HFF-Myc (cell line): ENCODE measurements at regions not wholly inside any gene's neighbourhood (a gene's known extent, or its start where the extent isn't known, plus 50 kb on each side); places are given as distances from the start of the nearest gene placed in this dataset.

Source experiments
- DNase-seq: peaks from one replicate; pipeline ENCODE4 v3.0.0-alpha.2; 2011; ENCODE audit warnings: low read depth; ENCODE audit errors: extremely low read depth
- H3K4me3 ChIP-seq: replicated peaks from 2 replicates; pipeline ENCODE4 v1.5.1; 2011; ENCODE audit warnings: low read depth, mild to moderate bottlenecking, control low read depth, low read length
- TF ChIP-seq, protein P1 (sequence below): IDR thresholded peaks from 2 replicates; pipeline ENCODE4 v1.5.1; 2012; ENCODE audit warnings: mild to moderate bottlenecking, low read depth, low read length, control low read depth; ENCODE audit errors: missing control alignments

DNA sequence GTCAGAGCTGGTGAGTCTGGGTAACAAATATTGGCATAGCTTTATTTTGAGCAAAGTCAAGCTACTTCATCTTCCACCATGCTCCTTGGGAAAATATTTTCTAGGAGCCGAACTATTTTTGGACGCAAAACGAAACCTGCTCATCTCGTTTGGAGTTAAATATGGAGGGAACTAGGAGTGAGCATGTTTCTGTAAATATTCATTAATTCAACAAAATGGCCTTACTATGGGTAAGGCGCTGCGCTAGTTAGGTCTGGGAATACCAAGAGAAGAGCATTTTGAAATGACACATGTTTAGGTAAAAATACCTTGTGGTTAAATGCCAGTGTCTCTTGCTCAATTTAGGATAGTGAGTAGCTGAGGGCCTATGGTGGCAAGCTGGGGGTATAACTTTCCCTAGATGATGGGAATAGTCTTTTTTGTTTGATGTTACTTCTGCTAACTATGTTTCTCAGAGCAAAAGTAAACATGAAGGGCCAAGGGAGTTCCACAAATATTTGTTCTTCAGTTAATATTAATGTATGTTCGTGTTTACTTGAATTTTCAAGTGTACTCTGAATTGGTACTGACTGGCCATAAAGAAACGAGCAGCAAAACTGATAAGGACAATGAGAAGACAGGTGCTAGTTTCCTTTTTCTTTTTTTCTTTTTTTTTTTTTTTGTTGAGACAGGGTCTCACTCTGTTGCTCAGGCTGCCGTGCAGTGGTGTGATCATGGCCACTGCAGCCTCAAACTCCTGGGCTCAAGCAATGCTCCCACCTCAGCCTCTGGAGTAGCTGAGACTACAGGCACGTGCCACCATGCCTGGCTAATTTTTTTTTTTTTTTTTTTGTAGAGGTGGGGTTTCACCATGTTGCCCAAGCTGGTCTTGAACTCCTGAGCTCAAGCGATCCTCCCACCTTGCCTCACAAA, 77.7 kb downstream of the MAP1LC3B2 start:
- TF ChIP-seq, protein P1, sequence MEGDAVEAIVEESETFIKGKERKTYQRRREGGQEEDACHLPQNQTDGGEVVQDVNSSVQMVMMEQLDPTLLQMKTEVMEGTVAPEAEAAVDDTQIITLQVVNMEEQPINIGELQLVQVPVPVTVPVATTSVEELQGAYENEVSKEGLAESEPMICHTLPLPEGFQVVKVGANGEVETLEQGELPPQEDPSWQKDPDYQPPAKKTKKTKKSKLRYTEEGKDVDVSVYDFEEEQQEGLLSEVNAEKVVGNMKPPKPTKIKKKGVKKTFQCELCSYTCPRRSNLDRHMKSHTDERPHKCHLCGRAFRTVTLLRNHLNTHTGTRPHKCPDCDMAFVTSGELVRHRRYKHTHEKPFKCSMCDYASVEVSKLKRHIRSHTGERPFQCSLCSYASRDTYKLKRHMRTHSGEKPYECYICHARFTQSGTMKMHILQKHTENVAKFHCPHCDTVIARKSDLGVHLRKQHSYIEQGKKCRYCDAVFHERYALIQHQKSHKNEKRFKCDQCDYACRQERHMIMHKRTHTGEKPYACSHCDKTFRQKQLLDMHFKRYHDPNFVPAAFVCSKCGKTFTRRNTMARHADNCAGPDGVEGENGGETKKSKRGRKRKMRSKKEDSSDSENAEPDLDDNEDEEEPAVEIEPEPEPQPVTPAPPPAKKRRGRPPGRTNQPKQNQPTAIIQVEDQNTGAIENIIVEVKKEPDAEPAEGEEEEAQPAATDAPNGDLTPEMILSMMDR = no peak
- H3K4me3 ChIP-seq = no peak overlapping the region
- no peak for DNase-seq

DNA sequence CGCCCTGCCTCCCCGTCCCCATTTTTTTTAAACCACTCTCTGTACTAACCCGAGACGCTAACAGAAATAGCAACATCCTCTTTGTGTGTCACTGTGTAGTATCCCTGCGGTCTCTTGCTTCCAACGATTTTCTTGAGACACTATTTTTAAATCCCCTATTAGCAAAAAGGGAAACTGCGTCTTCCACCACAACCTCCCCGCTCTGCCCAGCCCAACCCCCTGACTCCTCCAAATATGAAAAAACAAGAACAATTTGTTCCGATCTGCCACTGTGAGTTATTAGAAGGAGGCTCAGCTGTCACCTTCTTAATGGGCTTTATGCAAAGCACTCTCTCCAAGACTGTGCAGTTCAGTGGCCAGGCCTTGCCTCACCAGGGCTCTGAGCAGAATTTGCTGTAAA, 76.3 kb downstream of the MAP1LC3B2 start:
- no peak for DNase-seq
- TF ChIP-seq, protein P1 = no peak
- H3K4me3 ChIP-seq = no peak overlapping the region

DNA sequence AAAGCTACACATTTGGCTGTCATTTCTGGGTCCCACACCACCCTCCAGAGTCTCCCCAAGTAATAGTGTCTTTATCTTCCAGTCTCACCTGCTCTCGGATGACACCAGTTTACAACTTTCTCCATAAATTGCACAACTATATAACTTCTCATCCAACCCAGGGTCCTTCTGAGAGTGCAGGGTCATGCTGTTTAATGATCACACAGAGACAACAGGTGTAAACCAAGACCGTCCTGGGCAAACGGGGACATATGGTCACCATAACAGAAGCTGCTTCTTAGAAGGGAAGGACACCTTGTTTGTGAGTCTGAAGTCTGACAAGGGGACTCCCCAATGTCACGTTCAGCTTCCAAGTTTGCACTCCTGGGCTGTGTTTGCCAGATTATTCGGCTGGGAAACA, 74.3 kb downstream of the MAP1LC3B2 start:
- TF ChIP-seq, protein P1 = no peak
- no peak for DNase-seq
- no peak overlapping the region for H3K4me3 ChIP-seq

DNA sequence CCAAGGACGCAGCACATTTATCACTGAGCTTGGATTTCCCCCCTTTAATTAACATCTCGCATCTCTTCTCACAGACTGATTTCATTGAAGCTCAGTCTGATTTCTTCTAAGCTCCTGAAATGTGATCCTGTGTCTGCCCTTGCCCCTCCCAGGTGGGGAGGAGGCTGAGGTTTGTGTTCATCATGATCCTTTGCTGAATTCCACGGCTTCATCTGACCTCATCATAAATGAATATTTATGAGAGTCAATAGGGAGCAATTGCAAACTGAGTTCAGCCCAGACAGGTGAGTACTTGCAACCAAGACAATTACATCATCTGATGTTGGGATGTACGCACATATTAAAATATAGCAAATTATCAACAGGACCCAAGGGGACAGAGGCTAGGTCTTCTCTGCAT, 72.4 kb downstream of the MAP1LC3B2 start:
- TF ChIP-seq, protein P1 = no peak
- no peak for DNase-seq
- no peak overlapping the region for H3K4me3 ChIP-seq

DNA sequence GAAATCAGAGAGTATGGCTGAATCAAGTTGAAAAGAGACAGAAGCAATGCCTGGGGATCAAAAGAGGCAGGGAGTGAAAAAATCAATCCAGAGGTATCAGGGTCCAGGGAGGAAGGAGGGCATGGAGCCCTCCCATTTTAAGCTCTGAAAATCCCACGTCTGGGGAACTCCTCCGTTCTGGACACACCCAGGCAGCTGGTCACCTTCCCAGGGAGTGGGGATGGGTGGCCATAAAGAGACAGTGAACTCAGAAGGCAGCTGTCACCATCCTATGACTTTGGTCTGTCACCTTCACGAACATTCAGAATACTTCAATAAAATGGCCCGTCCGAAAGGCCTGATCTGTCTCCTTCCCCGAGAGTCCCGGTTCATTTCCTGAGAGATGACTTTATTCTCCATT, 71.6 kb downstream of the MAP1LC3B2 start:
- TF ChIP-seq, protein P1 = no peak
- DNase-seq = no peak
- no peak overlapping the region for H3K4me3 ChIP-seq

DNA sequence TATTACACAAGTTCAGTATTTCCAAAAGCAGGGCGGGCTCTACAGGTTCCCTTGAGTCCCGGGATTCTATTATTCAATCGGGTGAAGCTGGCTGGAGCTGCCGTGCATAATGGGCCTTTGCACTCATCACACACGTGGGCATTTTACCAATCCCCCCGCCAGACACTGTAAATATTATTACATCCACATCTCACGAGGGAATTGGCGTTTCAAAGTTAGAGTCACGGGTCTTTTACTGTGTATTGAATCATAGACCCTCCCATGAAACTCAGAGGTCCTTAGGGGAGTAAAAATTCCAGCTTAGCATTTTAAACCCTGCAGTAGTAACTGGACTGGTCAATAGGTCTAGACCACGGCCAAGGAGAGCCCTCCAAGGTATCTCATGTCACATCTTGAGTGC, 70.3 kb downstream of the MAP1LC3B2 start:
- TF ChIP-seq, protein P1 = no peak
- no peak overlapping the region for H3K4me3 ChIP-seq
- no peak for DNase-seq
